Small intestine (tissue), 7 donors: ENCODE measurements at regions not wholly inside any gene's neighbourhood (a gene's known extent, or its start where the extent isn't known, plus 50 kb on each side); places are given as distances from the start of the nearest gene placed in this dataset.
"Not testable (repeated sequence)": the region's sequence is repeated elsewhere in the genome, so short reads cannot be mapped to it uniquely, and the experiment has no call there.

Source experiments
- DNase-seq, 2 donors: peaks; one replicate each; pipeline versions ENCODE4 v3.0.0 to v3.0.0-alpha.2; 2013
- FAIRE-seq: peaks from 2 replicates; lab custom pipeline; 2012; peaks lifted over from hg19 to GRCh38; lab: Jason Lieb, UNC
- H3K27ac ChIP-seq, 3 donors: one replicate each; pipeline ENCODE4 v1.5.1; 2013; ENCODE audit warnings: low read length in 2 of 3, mild to moderate bottlenecking in 2 of 3, control low read depth in 1 of 3, inconsistent platforms in 1 of 3, low read depth in 1 of 3, moderate library complexity in 1 of 3
- H3K27me3 ChIP-seq, 3 donors: one replicate each; pipeline ENCODE4 v1.6.1; 2013; ENCODE audit warnings: low read length in 3 of 3, inconsistent platforms in 1 of 3; ENCODE audit not compliant: control insufficient read depth in 3 of 3, insufficient read depth in 3 of 3
- H3K36me3 ChIP-seq, 3 donors: one replicate each; pipeline ENCODE4 v1.6.1; 2013; ENCODE audit warnings: low read length in 3 of 3, inconsistent platforms in 1 of 3, low read depth in 1 of 3, mild to moderate bottlenecking in 1 of 3, moderate library complexity in 1 of 3; ENCODE audit not compliant: control insufficient read depth in 3 of 3, insufficient read depth in 2 of 3
- H3K4me1 ChIP-seq, 3 donors: one replicate each; pipeline ENCODE4 v1.6.1; 2013; ENCODE audit warnings: low read length in 2 of 3, inconsistent platforms in 1 of 3, low read depth in 1 of 3, mild to moderate bottlenecking in 1 of 3, moderate library complexity in 1 of 3; ENCODE audit not compliant: control insufficient read depth in 3 of 3, insufficient read depth in 2 of 3
- H3K4me3 ChIP-seq, 3 donors: one replicate each; pipeline ENCODE4 v1.5.1; 2013; ENCODE audit warnings: low read length in 3 of 3, control low read depth in 1 of 3, inconsistent platforms in 1 of 3, low read depth in 1 of 3, mild to moderate bottlenecking in 1 of 3, moderate library complexity in 1 of 3
- H3K9me3 ChIP-seq, 2 donors: one replicate each; pipeline ENCODE4 v1.6.1; 2013; ENCODE audit warnings: low read depth in 1 of 2, low read length in 1 of 2; ENCODE audit not compliant: control insufficient read depth in 2 of 2, insufficient read depth in 1 of 2
- WGBS, 3 donors: extraction: QIAGEN DNeasy Blood & Tissue Kit; methylation state at CpG; one replicate each; pipeline ENCODE4 v1.1.7; 2013; 5-methylcytosine and 5-hydroxymethylcytosine counted together
- donor health status: healthy with polysubstance abuse.
- donor health status: control.
- donor health status: control.
- donor health status: Bipolar disorder and iron deficiency.
- donor health status: healthy.

GRCh38 chr3:78108269-78108961 is 1068.5 kb downstream of the ROBO2 start:
- not testable (repeated sequence) for H3K36me3 ChIP-seq, H3K4me3 ChIP-seq, H3K9me3 ChIP-seq, FAIRE-seq, DNase-seq, H3K27me3 ChIP-seq, H3K4me1 ChIP-seq, H3K27ac ChIP-seq
- 93 to 95% (median 95%) methylated on average over 24 to 31 of the region's 31 CpGs for WGBS, 3 donors

DNA sequence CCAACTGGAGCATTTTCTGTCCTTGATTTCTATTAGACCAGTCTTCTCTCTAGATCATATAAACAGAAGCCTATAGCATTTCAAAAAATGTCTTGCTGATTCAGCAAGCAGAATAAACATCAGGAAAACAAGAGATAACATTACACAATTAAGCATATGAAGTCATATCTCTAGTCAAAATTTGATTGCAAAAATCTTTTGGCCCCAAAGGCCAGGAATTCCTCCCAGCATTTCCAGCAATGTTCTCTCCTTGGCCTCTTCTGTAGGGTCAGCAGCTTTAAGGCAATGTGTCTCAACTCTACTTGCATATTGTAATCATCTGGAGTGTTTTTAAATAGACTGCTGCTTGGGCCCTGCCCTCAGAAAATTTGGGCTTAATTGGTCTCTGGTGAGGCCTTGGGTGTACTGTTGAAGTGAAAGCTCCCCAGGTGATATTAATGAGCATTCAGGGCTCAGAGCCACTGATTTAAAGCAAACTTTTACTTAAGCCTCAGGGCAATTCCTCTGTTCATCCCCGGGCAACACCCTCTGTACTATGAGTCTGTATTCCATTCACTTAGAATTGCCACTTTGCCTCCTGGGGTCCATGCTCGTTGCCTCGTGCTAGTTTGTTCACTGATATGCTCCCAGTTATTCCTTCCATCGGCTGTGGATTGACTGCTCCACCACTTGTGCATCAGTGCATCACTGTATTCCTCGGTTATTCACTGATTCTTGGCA is 1072.6 kb downstream of the ROBO2 start:
- FAIRE-seq (no peak), DNase-seq (no peak)
- no peak overlapping the region for H3K27ac ChIP-seq
- no peak overlapping the region for H3K4me3 ChIP-seq
- peaks cover 0 to 5% of the 10 kb centered on the region in 2 donors for H3K9me3 ChIP-seq
- WGBS, 3 donors: 67 to 78% (median 75%) methylated on average over 5 of the region's 5 CpGs
- H3K4me1 ChIP-seq: no peaks in the 10 kb centered on the region
- H3K36me3 ChIP-seq: no peaks in the 10 kb centered on the region
- no peaks in the 10 kb centered on the region for H3K27me3 ChIP-seq

- 74 to 85% (median 82%) methylated on average over 1 of the region's 1 CpG for WGBS, 3 donors
Observed at GRCh38 chr3:78115983-78116382, 1076.1 kb downstream of the ROBO2 start.

DNA sequence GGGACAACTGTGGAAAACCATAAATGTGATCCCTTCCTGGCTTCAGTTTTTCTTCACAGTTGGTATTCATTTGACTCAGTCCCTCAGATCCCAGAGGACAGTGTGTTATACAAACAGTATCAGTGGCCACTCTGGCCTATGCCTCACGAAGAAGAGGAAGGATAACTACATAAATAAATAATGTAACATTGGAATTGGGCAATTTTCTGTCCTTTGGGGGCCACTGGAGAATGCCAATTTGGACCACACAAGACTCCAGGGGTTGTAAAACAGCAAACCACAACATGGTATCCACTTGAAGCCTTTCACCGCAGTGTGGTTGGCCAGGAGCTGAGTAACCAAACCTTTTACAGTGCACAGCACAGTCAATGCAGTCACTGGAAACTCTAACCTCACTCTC is 1077.0 kb downstream of the ROBO2 start:
- H3K27ac ChIP-seq: no peak overlapping the region
- DNase-seq (no peak), FAIRE-seq (no peak)
- H3K9me3 ChIP-seq: no peaks in the 10 kb centered on the region
- H3K4me3 ChIP-seq: no peak overlapping the region
- H3K4me1 ChIP-seq: no peaks in the 10 kb centered on the region
- WGBS, 3 donors: 44 to 73% (median 47%) methylated on average over 2 of the region's 2 CpGs
- no peaks in the 10 kb centered on the region for H3K27me3 ChIP-seq
- H3K36me3 ChIP-seq: no peaks in the 10 kb centered on the region

More at GRCh38 chr3:78115983-78116382, 1076.1 kb downstream of the ROBO2 start:
- Histone ChIP-seq H3K4me1 (no peaks in the 10 kb centered on the region), H3K27me3 (no peaks in the 10 kb centered on the region), H3K27ac (no peak overlapping the region), H3K4me3 (no peak overlapping the region), H3K9me3 (no peaks in the 10 kb centered on the region), H3K36me3 (no peaks in the 10 kb centered on the region)
- FAIRE-seq: no peak
- DNase-seq: no peak

GRCh38 chr3:78123058-78123457 is 1083.2 kb downstream of the ROBO2 start:
- FAIRE-seq: no peak
- H3K36me3 ChIP-seq: no peaks in the 10 kb centered on the region
- WGBS, 3 donors: 74 to 90% (median 82%) methylated on average over 1 of the region's 1 CpG

GRCh38 chr3:78129707-78130106 is 1089.8 kb downstream of the ROBO2 start:
- FAIRE-seq (no peak), DNase-seq (no peak)
- Histone ChIP-seq H3K27ac (no peak overlapping the region), H3K27me3 (no peaks in the 10 kb centered on the region), H3K4me1 (no peaks in the 10 kb centered on the region), H3K4me3 (no peak overlapping the region), H3K9me3 (no peaks in the 10 kb centered on the region), H3K36me3 (no peaks in the 10 kb centered on the region)

More at GRCh38 chr3:78123058-78123457, 1083.2 kb downstream of the ROBO2 start:
- Histone ChIP-seq H3K4me3 (no peak overlapping the region), H3K4me1 (no peaks in the 10 kb centered on the region), H3K27ac (no peak overlapping the region), H3K27me3 (no peaks in the 10 kb centered on the region), H3K9me3 (no peaks in the 10 kb centered on the region)
- no peak for DNase-seq

DNA sequence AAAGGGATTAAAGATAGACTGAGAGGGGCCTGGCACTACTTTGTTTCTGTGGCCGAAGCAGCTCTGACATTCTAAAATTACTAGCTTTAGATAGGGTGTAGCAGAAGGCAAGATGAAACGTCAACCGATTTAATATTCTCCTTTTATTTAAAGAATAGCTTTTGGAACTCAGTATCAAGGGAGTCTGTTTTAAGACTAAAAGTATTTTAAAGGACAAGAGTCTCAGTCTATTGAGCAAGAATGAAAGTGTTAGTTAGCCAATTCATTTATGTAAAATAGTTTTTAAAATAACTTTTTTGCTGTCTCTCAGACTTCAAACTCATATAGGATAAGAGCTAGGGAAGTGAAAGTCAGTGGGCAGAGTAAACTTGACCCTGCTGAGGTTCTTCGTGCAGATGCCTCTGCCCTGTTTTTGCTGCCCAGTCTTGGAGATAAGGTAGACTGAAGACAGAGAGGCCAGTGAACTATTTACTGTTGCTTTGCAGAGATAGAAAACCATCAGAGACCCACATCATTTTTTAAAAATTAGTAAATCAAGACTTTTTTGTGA is 1090.9 kb downstream of the ROBO2 start:
- Histone ChIP-seq H3K36me3 (no peaks in the 10 kb centered on the region), H3K9me3 (no peaks in the 10 kb centered on the region), H3K27ac (no peak overlapping the region), H3K27me3 (no peaks in the 10 kb centered on the region), H3K4me3 (no peak overlapping the region), H3K4me1 (no peaks in the 10 kb centered on the region)
- FAIRE-seq: no peak
- WGBS, 3 donors: 79 to 86% (median 79%) methylated on average over 4 of the region's 4 CpGs
- DNase-seq: no peak

GRCh38 chr3:78134496-78134895 is 1094.6 kb downstream of the ROBO2 start:
- Histone ChIP-seq H3K4me3 (no peak overlapping the region), H3K27me3 (no peaks in the 10 kb centered on the region), H3K27ac (no peak overlapping the region), H3K36me3 (no peaks in the 10 kb centered on the region), H3K9me3 (peaks cover 0 to 4% of the 10 kb centered on the region in 2 donors), H3K4me1 (no peaks in the 10 kb centered on the region)
- FAIRE-seq (no peak), DNase-seq (no peak)
- WGBS, 3 donors: 70 to 84% (median 79%) methylated on average over 3 of the region's 3 CpGs
